CD14-positive monocyte (primary cell): ENCODE measurements at regions not wholly inside any gene's neighbourhood (a gene's known extent, or its start where the extent isn't known, plus 50 kb on each side); places are given as distances from the start of the nearest gene placed in this dataset. TPM values are rescaled to one million over a fixed set of nuclear protein-coding genes. Genes with fewer than 3 reads are reported as not detected.

ENCODE experiments used
- DNase-seq, 3 donors: peaks; one replicate each; pipeline ENCODE4 v3.0.0-alpha.2; 2011 to 2022
- H2AFZ ChIP-seq: 2 replicates; pipeline ENCODE4 v1.6.0; 2012; ENCODE audit warnings: mild to moderate bottlenecking, low read depth, low read length, inconsistent platforms; ENCODE audit not compliant: insufficient read depth, poor library complexity, severe bottlenecking
- H3K27ac ChIP-seq, 2 donors: 1 replicate in 1 of 2; 2 replicates in 1 of 2; pipeline ENCODE4 v1.5.1; 2012 to 2013; ENCODE audit warnings: low read length in 2 of 2, control low read depth in 1 of 2, inconsistent platforms in 1 of 2, low read depth in 1 of 2, mild to moderate bottlenecking in 1 of 2
- H3K27me3 ChIP-seq, 2 donors: one replicate each; pipeline versions ENCODE4 v1.6.0 to v1.6.1; 2011 to 2013; ENCODE audit warnings: low read length in 2 of 2; ENCODE audit not compliant: control insufficient read depth in 2 of 2, insufficient read depth in 2 of 2
- H3K36me3 ChIP-seq, 2 donors: replicated peaks in 1 of 2; 1 replicate in 1 of 2; 2 replicates in 1 of 2; pipeline versions ENCODE4 v1.5.1 to v1.6.1; 2012 to 2013; ENCODE audit warnings: low read length in 2 of 2, control low read depth in 1 of 2, inconsistent platforms in 1 of 2, mild to moderate bottlenecking in 1 of 2; ENCODE audit not compliant: insufficient read depth in 2 of 2, control insufficient read depth in 1 of 2
- H3K4me1 ChIP-seq, 2 donors: 1 replicate in 1 of 2; 2 replicates in 1 of 2; pipeline versions ENCODE4 v1.5.1 to v1.6.1; 2012 to 2013; ENCODE audit warnings: low read length in 2 of 2, control low read depth in 1 of 2, inconsistent platforms in 1 of 2, mild to moderate bottlenecking in 1 of 2, moderate library complexity in 1 of 2; ENCODE audit not compliant: insufficient read depth in 2 of 2, control insufficient read depth in 1 of 2
- H3K4me2 ChIP-seq: replicated peaks from 2 replicates; pipeline ENCODE3; 2012; ENCODE audit warnings: low read length, moderate library complexity, mild to moderate bottlenecking; ENCODE audit not compliant: poor library complexity, severe bottlenecking; ENCODE audit errors: extremely low read depth
- H3K4me3 ChIP-seq, 3 experiments: fragments of 200-600 bp in 1 of 3; sonication (generic) in 1 of 3; replicated peaks in 1 of 3; 1 replicate in 2 of 3; 2 replicates in 1 of 3; pipeline ENCODE4 v1.5.1; 2011 to 2013; ENCODE audit warnings: low read length in 3 of 3, mild to moderate bottlenecking in 3 of 3, control low read depth in 2 of 3, low read depth in 2 of 3, inconsistent platforms in 1 of 3, moderate library complexity in 1 of 3
- H3K79me2 ChIP-seq: 2 replicates; pipeline ENCODE4 v1.6.0; 2012; ENCODE audit warnings: mild to moderate bottlenecking, control low read depth, inconsistent platforms, low read length, moderate library complexity; ENCODE audit not compliant: insufficient read depth
- H3K9ac ChIP-seq: 2 replicates; pipeline ENCODE4 v1.6.0; 2017; ENCODE audit warnings: low read length, mild to moderate bottlenecking; ENCODE audit not compliant: insufficient read depth, poor library complexity, severe bottlenecking
- H3K9me3 ChIP-seq, 2 donors: replicated peaks in 1 of 2; 1 replicate in 1 of 2; 2 replicates in 1 of 2; pipeline versions ENCODE4 v1.5.1 to v1.6.1; 2012 to 2013; ENCODE audit warnings: low read length in 2 of 2, control low read depth in 1 of 2; ENCODE audit not compliant: control insufficient read depth in 1 of 2, insufficient read depth in 1 of 2
- H4K20me1 ChIP-seq: 2 replicates; pipeline ENCODE4 v1.6.0; 2012; ENCODE audit warnings: mild to moderate bottlenecking, low read length, control low read depth, moderate library complexity; ENCODE audit not compliant: insufficient read depth
- H3K27ac Mint-ChIP-seq, 7 donors: one replicate each; pipeline ENCODE4 v1.8.0; 2020; ENCODE audit warnings: mild to moderate bottlenecking in 7 of 7, mixed read lengths in 7 of 7, moderate library complexity in 6 of 7, inconsistent platforms in 2 of 7
- H3K27me3 Mint-ChIP-seq, 3 donors: one replicate each; pipeline ENCODE4 v1.8.0; 2021 to 2022; ENCODE audit warnings: low read depth in 3 of 3, mild to moderate bottlenecking in 3 of 3, mixed read lengths in 3 of 3, moderate library complexity in 3 of 3, inconsistent platforms in 1 of 3
- H3K36me3 Mint-ChIP-seq, 2 donors: one replicate each; pipeline ENCODE4 v1.8.0; 2020; ENCODE audit warnings: mixed read lengths in 2 of 2, inconsistent platforms in 1 of 2, mild to moderate bottlenecking in 1 of 2
- H3K4me1 Mint-ChIP-seq: one replicate; pipeline ENCODE4 v1.8.0; 2020; ENCODE audit warnings: mild to moderate bottlenecking, mixed read lengths
- H3K4me3 Mint-ChIP-seq, 2 donors: one replicate each; pipeline ENCODE4 v1.8.0; 2020; ENCODE audit warnings: mild to moderate bottlenecking in 2 of 2, mixed read lengths in 2 of 2, moderate library complexity in 1 of 2
- H3K9me3 Mint-ChIP-seq, 7 donors: one replicate each; pipeline ENCODE4 v1.8.0; 2020 to 2022; ENCODE audit warnings: mixed read lengths in 7 of 7, mild to moderate bottlenecking in 6 of 7, moderate library complexity in 6 of 7, inconsistent platforms in 2 of 7
- CTCF ChIP-seq: fragments of 200-600 bp; IDR thresholded peaks from one replicate; pipeline ENCODE4 v1.8.0; 2022; ENCODE audit warnings: antibody characterized with exemption, mild to moderate bottlenecking
- WGBS: methylation state at CpG from one replicate; pipeline ENCODE4 v1.1.5; 2013; ENCODE audit warnings: missing lambda C conversion rate; ENCODE audit not compliant: insufficient coverage; 5-methylcytosine and 5-hydroxymethylcytosine counted together
- intact Hi-C, 2 donors: fragments of 100-400 bp; cut with micrococcal nuclease; formaldehyde crosslinking; loops; one replicate each; pipeline versions ENCODE4 v1.15.0 to v1.15.1; 2023
- small RNA-seq: library from RNA; depleted of rRNA; stranded (forward); fragments of <200 nt; gene quantifications from one replicate; pipeline ENCODE3, GENCODE V24; 2012; ENCODE audit warnings: low read depth; ENCODE audit not compliant: insufficient read length

DNA sequence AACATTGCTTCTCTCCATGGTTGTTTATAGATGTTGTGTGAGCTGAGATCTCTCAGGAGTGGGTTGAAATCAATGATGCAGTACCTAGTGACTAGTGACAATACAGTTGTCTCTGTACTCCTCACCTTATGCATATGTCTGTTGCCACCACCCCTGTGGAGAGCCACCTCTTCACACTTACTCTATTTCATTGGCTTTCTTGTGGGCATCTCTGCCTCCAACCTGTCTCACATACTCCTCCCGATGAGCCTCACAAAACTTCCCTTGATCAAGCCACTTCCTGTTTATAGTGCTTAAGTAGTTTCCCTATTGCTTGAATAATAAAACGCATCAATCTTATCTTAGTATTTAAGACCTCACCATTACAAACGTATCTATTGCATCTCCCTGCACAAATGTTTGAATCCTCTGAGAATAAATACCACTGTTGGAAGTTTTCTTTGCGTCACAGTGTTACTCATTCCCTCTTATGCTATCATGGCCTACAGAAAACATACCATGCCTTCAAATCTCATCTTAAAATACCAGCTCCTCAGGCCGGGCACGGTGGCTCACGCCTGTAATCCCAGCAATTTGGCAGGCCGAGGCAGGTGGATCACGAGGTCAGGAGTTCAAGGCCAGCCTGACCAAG, 54.7 kb upstream of the GREM2 start:
- H3K79me2 ChIP-seq: no peaks in the 10 kb centered on the region
- H3K4me3 ChIP-seq: no peak overlapping the region
- H3K27ac ChIP-seq: no peak overlapping the region
- Mint-ChIP-seq H3K9me3 (peaks cover 3 to 13% (median 9%) of the 10 kb centered on the region in 7 donors), H3K27ac (no peak overlapping the region), H3K4me1 (no peaks in the 10 kb centered on the region), H3K36me3 (no peaks in the 10 kb centered on the region), H3K4me3 (no peak overlapping the region), H3K27me3 (no peaks in the 10 kb centered on the region)
- H3K4me2 ChIP-seq: no peak overlapping the region
- H3K27me3 ChIP-seq: no peaks in the 10 kb centered on the region
- no peaks in the 10 kb centered on the region for H3K4me1 ChIP-seq
- no peak overlapping the region for H2AFZ ChIP-seq
- no peaks in the 10 kb centered on the region for H3K36me3 ChIP-seq
- 86% methylated on average over 6 of the region's 9 CpGs for WGBS
- H3K9ac ChIP-seq: no peak overlapping the region
- intact Hi-C loops: no loop called here
- TF ChIP-seq CTCF: no peak
- no peaks in the 10 kb centered on the region for H4K20me1 ChIP-seq
- peaks cover 0 to 2% of the 10 kb centered on the region in 2 donors for H3K9me3 ChIP-seq
- DNase-seq: no peak

DNA sequence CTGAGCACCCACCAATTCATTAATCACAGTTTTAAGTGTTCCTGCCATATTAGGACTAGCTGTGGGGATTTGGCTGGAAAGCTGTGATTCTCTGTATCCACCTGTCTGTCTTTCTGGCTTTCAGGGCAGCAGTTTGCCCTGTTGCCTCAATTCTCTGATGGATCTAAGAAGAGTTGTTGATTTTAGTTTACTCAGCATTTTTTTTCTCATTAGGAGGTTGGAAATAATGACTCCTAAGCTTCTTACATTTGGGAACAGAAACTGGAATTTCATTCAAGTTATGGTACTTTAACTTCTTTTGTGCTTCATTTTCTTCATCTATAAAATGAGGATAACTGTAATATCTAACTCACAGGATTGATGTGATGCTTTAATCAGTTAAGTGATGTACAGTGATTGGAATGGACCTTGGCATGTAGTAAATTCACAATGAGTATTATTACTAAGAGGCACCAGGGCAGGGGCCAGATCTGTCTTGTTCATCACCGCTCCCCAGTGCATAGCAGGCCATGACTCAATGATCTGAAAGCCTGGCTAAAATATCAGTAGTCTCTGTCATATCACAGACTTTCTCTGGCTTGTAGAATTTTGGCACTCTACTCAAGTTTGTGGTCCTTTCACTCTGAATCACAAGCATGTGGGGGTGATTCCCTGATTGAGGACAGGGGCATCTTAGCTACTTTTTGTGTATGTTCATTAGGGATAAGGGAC, 51.4 kb upstream of the GREM2 start:
- no peaks in the 10 kb centered on the region for H3K4me1 Mint-ChIP-seq
- H3K27ac ChIP-seq: no peak overlapping the region
- H2AFZ ChIP-seq: no peak overlapping the region
- H3K9me3 Mint-ChIP-seq: peaks cover 3 to 23% (median 7%) of the 10 kb centered on the region in 7 donors
- no peaks in the 10 kb centered on the region for H3K27me3 ChIP-seq
- H3K36me3 ChIP-seq: no peaks in the 10 kb centered on the region
- no peak overlapping the region for H3K4me2 ChIP-seq
- H3K4me3 ChIP-seq: no peak overlapping the region
- H3K36me3 Mint-ChIP-seq: no peaks in the 10 kb centered on the region
- no peak overlapping the region for H3K4me3 Mint-ChIP-seq
- no peak overlapping the region for H3K27ac Mint-ChIP-seq
- H3K79me2 ChIP-seq: no peaks in the 10 kb centered on the region
- DNase-seq: no peak
- WGBS: no CpG with 5 or more reads among the region's 1 CpG
- H3K27me3 Mint-ChIP-seq: peaks cover 0 to 1% (median 0%) of the 10 kb centered on the region in 3 donors
- H3K9me3 ChIP-seq: peaks cover 0 to 2% of the 10 kb centered on the region in 2 donors
- no peak overlapping the region for H3K9ac ChIP-seq
- intact Hi-C loops: no loop called here
- TF ChIP-seq CTCF: no peak
- no peaks in the 10 kb centered on the region for H4K20me1 ChIP-seq
- no peaks in the 10 kb centered on the region for H3K4me1 ChIP-seq

Small RNA genes lying in the stretch of these regions (small RNA-seq; reads per million reads assigned to genes)
- gene RF00019: not detected
